HG02610 (cell line): ENCODE measurements at regions not wholly inside any gene's neighbourhood (a gene's known extent, or its start where the extent isn't known, plus 50 kb on each side); places are given as distances from the start of the nearest gene placed in this dataset.

ENCODE experiments used
- ATAC-seq: cut with Tn5 transposase; IDR thresholded peaks from one replicate; pipeline ENCODE4 v1.9.1; 2021; ENCODE audit warnings: mild to moderate bottlenecking, moderate library complexity; ENCODE audit not compliant: unreplicated experiment

DNA sequence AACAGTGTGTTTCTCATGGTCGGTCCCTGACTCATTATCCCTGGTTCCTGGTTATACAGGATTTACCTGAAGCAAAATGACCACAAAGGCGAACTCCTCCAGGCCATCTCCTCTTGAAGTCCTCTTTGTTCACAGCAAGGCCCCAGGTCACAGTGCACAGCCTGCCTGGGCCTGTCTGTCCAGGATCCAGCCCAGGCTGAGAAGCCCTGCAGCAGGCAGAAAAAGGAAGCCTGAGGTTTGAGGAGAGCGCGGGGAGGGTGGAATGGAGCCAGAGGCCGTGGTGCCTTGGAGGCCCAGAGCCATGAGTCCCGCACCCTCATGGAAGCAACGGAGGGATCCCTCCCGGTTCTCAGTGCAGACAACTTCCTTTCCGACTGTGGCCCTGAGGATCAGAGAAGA is 136.8 kb upstream of the IRF2BP2 start:
- ATAC-seq: no peak

- no peak for ATAC-seq
These were observed 136.1 kb upstream of the IRF2BP2 start for GRCh38 chr1:234745844-234746797.

DNA sequence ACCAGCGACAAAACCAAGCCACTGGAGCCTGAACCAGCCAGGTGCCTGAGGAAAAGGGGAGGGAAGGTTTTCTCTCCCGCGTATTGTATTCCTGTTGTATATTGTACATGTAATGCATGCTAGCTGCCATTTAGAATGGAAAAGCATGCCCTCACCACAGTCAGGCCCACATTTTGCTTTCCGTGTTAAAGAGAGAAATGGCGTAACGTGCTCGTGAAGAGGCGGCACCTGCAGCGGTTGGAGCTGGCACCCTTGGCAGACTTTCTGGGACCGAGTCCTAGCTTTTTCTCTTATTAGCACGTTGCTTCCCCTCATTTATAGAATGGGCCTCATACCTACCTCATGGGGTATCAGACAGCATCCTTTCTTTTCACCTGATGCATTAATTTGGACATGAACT is 135.3 kb upstream of the IRF2BP2 start:
- ATAC-seq: no peak

- no peak for ATAC-seq
These were observed 134.0 kb upstream of the IRF2BP2 start for GRCh38 chr1:234743791-234744611.

GRCh38 chr1:234742622-234743021 is 132.6 kb upstream of the IRF2BP2 start:
- ATAC-seq: no peak

- ATAC-seq: no peak
These were observed 128.0 kb upstream of the IRF2BP2 start for GRCh38 chr1:234737967-234738314.

GRCh38 chr1:234735916-234736315 is 125.9 kb upstream of the IRF2BP2 start:
- no peak for ATAC-seq

DNA sequence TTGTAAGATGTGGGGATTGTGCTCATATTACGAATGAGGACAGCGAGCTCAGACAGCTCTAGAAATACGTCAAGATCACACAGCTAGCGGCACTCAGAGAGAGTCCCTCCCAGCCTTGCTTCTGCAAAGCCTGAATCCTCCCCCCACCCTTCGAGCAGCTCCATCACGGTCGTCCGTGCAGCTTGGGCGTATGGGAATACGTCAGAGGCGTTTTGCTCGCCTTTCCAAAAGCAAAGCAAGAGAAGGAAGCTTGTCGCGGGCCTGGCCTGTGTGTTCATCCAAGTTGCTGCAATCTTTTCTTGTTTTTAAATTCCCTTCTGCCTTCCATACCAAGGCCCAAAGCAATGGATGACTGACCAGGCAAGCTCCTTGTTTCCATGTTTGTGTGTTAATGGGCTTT is 125.5 kb upstream of the IRF2BP2 start:
- ATAC-seq: no peak

- no peak for ATAC-seq
These were observed 124.9 kb upstream of the IRF2BP2 start for GRCh38 chr1:234734869-234735268.

DNA sequence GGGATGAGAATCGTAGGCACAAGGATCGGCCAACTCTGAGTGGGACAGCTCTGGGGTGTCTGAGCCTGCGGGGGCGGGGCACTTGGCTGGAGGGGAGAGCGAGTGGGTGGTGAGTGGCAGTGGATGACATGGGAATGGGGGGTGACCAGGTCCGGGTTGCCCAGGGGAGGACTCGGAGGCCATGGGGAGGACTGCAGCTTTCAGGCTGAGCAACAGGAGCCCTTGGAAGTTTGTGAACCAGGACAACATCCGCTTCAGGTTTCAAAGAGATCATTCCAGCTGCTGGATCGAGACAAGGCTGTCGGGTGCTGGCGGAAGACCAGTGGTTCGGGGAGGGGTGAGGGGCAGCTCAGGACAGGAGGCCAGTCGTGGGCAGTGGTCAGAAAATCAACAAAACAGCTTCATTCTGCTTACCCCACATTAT is 124.4 kb upstream of the IRF2BP2 start:
- ATAC-seq: no peak

- no peak for ATAC-seq
These were observed 123.4 kb upstream of the IRF2BP2 start for GRCh38 chr1:234733427-234733826.

GRCh38 chr1:234732671-234733390 is 122.9 kb upstream of the IRF2BP2 start:
- no peak for ATAC-seq

GRCh38 chr1:234732260-234732659 is 122.3 kb upstream of the IRF2BP2 start:
- no peak for ATAC-seq

DNA sequence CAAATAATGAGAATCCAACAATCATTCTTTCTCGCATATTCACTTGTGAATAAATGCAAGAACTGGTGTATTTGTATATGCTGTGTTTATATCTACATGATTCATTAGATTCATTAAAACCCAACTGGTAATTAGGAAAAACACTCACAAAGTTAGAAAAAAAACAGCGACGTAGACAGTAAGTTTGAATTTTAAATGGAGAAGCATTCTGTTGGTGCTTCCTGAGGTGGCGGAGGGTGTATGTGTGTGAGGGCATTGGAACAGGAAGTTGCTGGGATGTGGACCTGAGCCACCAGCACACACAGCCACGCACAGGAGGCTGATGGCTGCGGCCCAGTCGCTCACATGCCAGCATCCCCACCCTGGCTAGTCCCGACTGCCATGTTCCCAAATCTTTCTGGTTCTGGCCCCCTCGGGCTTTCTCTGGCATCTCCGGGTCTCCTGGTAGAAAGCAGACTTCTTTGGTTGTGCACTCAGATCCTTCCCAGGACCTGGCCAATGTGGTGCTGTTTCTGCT is 121.6 kb upstream of the IRF2BP2 start:
- peak; percentile 27 for ATAC-seq

- ATAC-seq: peak; percentile 77
These were observed 121.0 kb upstream of the IRF2BP2 start for GRCh38 chr1:234730770-234731568.

DNA sequence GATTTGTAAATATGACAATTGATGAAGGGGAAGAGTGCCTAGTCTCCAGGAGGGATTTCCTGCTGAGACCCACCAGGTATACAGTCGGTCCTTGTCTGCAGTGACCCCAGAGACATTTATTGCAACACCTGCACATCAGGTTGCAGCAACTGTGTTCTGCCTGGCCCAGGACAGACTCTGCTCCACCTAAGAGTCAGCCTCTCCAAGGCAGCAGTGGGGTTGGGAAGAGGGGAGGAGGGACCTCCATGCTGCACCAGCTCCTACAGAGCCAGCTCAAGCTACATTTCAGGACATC is 120.4 kb upstream of the IRF2BP2 start:
- no peak for ATAC-seq

GRCh38 chr1:234729561-234730474 is 119.8 kb upstream of the IRF2BP2 start:
- ATAC-seq: no peak

GRCh38 chr1:234728740-234729139 is 118.8 kb upstream of the IRF2BP2 start:
- ATAC-seq: no peak
